SJCRH30 (cell line): ENCODE measurements at regions not wholly inside any gene's neighbourhood (a gene's known extent, or its start where the extent isn't known, plus 50 kb on each side); places are given as distances from the start of the nearest gene placed in this dataset.

Experiments used
- DNase-seq, 2 experiments: peaks; one replicate each; pipeline ENCODE4 v3.0.0-alpha.2; 2015 to 2020
- H3K27ac ChIP-seq: fragments of 250-450 bp; sonication (Bioruptor Pico); 2 replicates; pipeline ENCODE4 v1.5.1; 2020; ENCODE audit warnings: mild to moderate bottlenecking, moderate library complexity
- H3K27me3 ChIP-seq: fragments of 250-450 bp; sonication (Bioruptor Pico); 2 replicates; pipeline ENCODE4 v1.5.1; 2020; ENCODE audit warnings: mild to moderate bottlenecking, moderate library complexity
- H3K36me3 ChIP-seq: fragments of 250-450 bp; sonication (Bioruptor Pico); 2 replicates; pipeline ENCODE4 v1.5.1; 2020; ENCODE audit warnings: mild to moderate bottlenecking, moderate library complexity
- H3K4me1 ChIP-seq: fragments of 250-450 bp; sonication (Bioruptor Pico); 2 replicates; pipeline ENCODE4 v1.5.1; 2020; ENCODE audit warnings: mild to moderate bottlenecking, moderate library complexity
- H3K4me3 ChIP-seq: fragments of 250-450 bp; sonication (Bioruptor Pico); 2 replicates; pipeline ENCODE4 v1.5.1; 2020; ENCODE audit warnings: mild to moderate bottlenecking, moderate library complexity
- H3K9me3 ChIP-seq: fragments of 250-450 bp; sonication (Bioruptor Pico); replicated peaks from 2 replicates; pipeline ENCODE4 v1.5.1; 2020; ENCODE audit warnings: mild to moderate bottlenecking, moderate library complexity

GRCh38 chr16:63980763-63981162 is 1141.1 kb downstream of the CDH11 start:
- no peak overlapping the region for H3K27ac ChIP-seq
- DNase-seq, result no peak
- no peaks in the 10 kb centered on the region for H3K36me3 ChIP-seq

GRCh38 chr16:63978240-63978639 is 1143.6 kb downstream of the CDH11 start:
- Histone ChIP-seq H3K27me3 (no peaks in the 10 kb centered on the region), H3K36me3 (no peaks in the 10 kb centered on the region), H3K4me3 (no peak overlapping the region), H3K9me3 (0 out of 2 replicates have a peak, but pooled peaks cover 3% of the 10 kb centered on the region), H3K27ac (no peak overlapping the region), H3K4me1 (no peaks in the 10 kb centered on the region)
- DNase-seq, result no peak

More at GRCh38 chr16:63980763-63981162, 1141.1 kb downstream of the CDH11 start:
- no peak overlapping the region for H3K4me3 ChIP-seq
- no peaks in the 10 kb centered on the region for H3K27me3 ChIP-seq
- no peaks in the 10 kb centered on the region for H3K4me1 ChIP-seq
- 0 out of 2 replicates have a peak, but pooled peaks cover 3% of the 10 kb centered on the region for H3K9me3 ChIP-seq

- no peaks in the 10 kb centered on the region for H3K36me3 ChIP-seq
- H3K4me3 ChIP-seq, result no peak overlapping the region
- no peak overlapping the region for H3K27ac ChIP-seq
- no peaks in the 10 kb centered on the region for H3K4me1 ChIP-seq
- H3K9me3 ChIP-seq, result 0 out of 2 replicates have a peak, but pooled peaks cover 3% of the 10 kb centered on the region
- DNase-seq, result no peak
- no peaks in the 10 kb centered on the region; the same call in 1 of the 2 replicates for H3K27me3 ChIP-seq
Measured at GRCh38 chr16:63976345-63976744, 1145.5 kb downstream of the CDH11 start.

- no peaks in the 10 kb centered on the region for H3K4me1 ChIP-seq
- H3K4me3 ChIP-seq, result no peak overlapping the region
- no peaks in the 10 kb centered on the region for H3K36me3 ChIP-seq
- H3K9me3 ChIP-seq, result 0 out of 2 replicates have a peak, but pooled peaks cover 3% of the 10 kb centered on the region
- no peak overlapping the region for H3K27ac ChIP-seq
- H3K27me3 ChIP-seq, result peaks cover 3% of the 10 kb centered on the region; the same call in 1 of the 2 replicates
- DNase-seq, result no peak
Measured at GRCh38 chr16:63975669-63976068, 1146.2 kb downstream of the CDH11 start.

GRCh38 chr16:63967966-63968365 is 1153.9 kb downstream of the CDH11 start:
- Histone ChIP-seq H3K9me3 (no peaks in the 10 kb centered on the region), H3K36me3 (no peaks in the 10 kb centered on the region), H3K4me3 (no peak overlapping the region), H3K27me3 (peaks cover 3% of the 10 kb centered on the region; the same call in 1 of the 2 replicates), H3K27ac (no peak overlapping the region), H3K4me1 (no peaks in the 10 kb centered on the region)
- DNase-seq, result no peak

- H3K9me3 ChIP-seq, result no peaks in the 10 kb centered on the region
- no peaks in the 10 kb centered on the region for H3K27me3 ChIP-seq
- H3K4me1 ChIP-seq, result no peaks in the 10 kb centered on the region
- no peaks in the 10 kb centered on the region for H3K36me3 ChIP-seq
- no peak overlapping the region for H3K27ac ChIP-seq
- no peak overlapping the region for H3K4me3 ChIP-seq
- no peak for DNase-seq
Measured at GRCh38 chr16:63960321-63960720, 1161.5 kb downstream of the CDH11 start.

- DNase-seq, result no peak
- Histone ChIP-seq H3K9me3 (no peaks in the 10 kb centered on the region), H3K27ac (no peak overlapping the region), H3K4me1 (no peaks in the 10 kb centered on the region), H3K4me3 (no peak overlapping the region), H3K27me3 (no peaks in the 10 kb centered on the region), H3K36me3 (no peaks in the 10 kb centered on the region)
Measured at GRCh38 chr16:63947022-63947421, 1174.8 kb downstream of the CDH11 start.

GRCh38 chr16:63945806-63946205 is 1176.1 kb downstream of the CDH11 start:
- Histone ChIP-seq H3K4me1 (no peaks in the 10 kb centered on the region), H3K4me3 (no peak overlapping the region), H3K27ac (no peak overlapping the region), H3K36me3 (no peaks in the 10 kb centered on the region), H3K9me3 (no peaks in the 10 kb centered on the region), H3K27me3 (no peaks in the 10 kb centered on the region)
- no peak for DNase-seq

GRCh38 chr16:63943566-63943965 is 1178.3 kb downstream of the CDH11 start:
- Histone ChIP-seq H3K4me1 (no peaks in the 10 kb centered on the region), H3K27ac (no peak overlapping the region), H3K36me3 (no peaks in the 10 kb centered on the region), H3K4me3 (no peak overlapping the region), H3K27me3 (no peaks in the 10 kb centered on the region), H3K9me3 (no peaks in the 10 kb centered on the region)
- DNase-seq, result no peak

- no peak for DNase-seq
- no peaks in the 10 kb centered on the region for H3K36me3 ChIP-seq
- H3K4me1 ChIP-seq, result no peaks in the 10 kb centered on the region
- no peaks in the 10 kb centered on the region for H3K9me3 ChIP-seq
- no peaks in the 10 kb centered on the region for H3K27me3 ChIP-seq
- no peak overlapping the region for H3K27ac ChIP-seq
- no peak overlapping the region for H3K4me3 ChIP-seq
Measured at GRCh38 chr16:63938661-63939060, 1183.2 kb downstream of the CDH11 start.

GRCh38 chr16:63933841-63934240 is 1188.0 kb downstream of the CDH11 start:
- no peaks in the 10 kb centered on the region for H3K4me1 ChIP-seq
- H3K27ac ChIP-seq, result no peak overlapping the region
- no peak for DNase-seq
- H3K4me3 ChIP-seq, result no peak overlapping the region
- H3K9me3 ChIP-seq, result no peaks in the 10 kb centered on the region
- no peaks in the 10 kb centered on the region for H3K36me3 ChIP-seq
- H3K27me3 ChIP-seq, result no peaks in the 10 kb centered on the region

- H3K36me3 ChIP-seq, result no peaks in the 10 kb centered on the region
- H3K4me1 ChIP-seq, result no peaks in the 10 kb centered on the region
- no peaks in the 10 kb centered on the region for H3K27me3 ChIP-seq
- H3K9me3 ChIP-seq, result no peaks in the 10 kb centered on the region
- H3K27ac ChIP-seq, result no peak overlapping the region
- H3K4me3 ChIP-seq, result no peak overlapping the region
- no peak for DNase-seq
Measured at GRCh38 chr16:63928421-63928820, 1193.4 kb downstream of the CDH11 start.

GRCh38 chr16:63925221-63925620 is 1196.6 kb downstream of the CDH11 start:
- Histone ChIP-seq H3K9me3 (no peaks in the 10 kb centered on the region), H3K27ac (no peak overlapping the region), H3K4me3 (no peak overlapping the region), H3K36me3 (no peaks in the 10 kb centered on the region), H3K4me1 (no peaks in the 10 kb centered on the region), H3K27me3 (no peaks in the 10 kb centered on the region)
- no peak for DNase-seq

- H3K4me1 ChIP-seq, result no peaks in the 10 kb centered on the region
- DNase-seq, result no peak
- no peaks in the 10 kb centered on the region for H3K9me3 ChIP-seq
- H3K4me3 ChIP-seq, result no peak overlapping the region
- H3K36me3 ChIP-seq, result no peaks in the 10 kb centered on the region
- H3K27me3 ChIP-seq, result no peaks in the 10 kb centered on the region
- no peak overlapping the region for H3K27ac ChIP-seq
Measured at GRCh38 chr16:63922560-63922959, 1199.3 kb downstream of the CDH11 start.

- Histone ChIP-seq H3K36me3 (no peaks in the 10 kb centered on the region), H3K27ac (no peak overlapping the region), H3K4me1 (no peaks in the 10 kb centered on the region), H3K9me3 (no peaks in the 10 kb centered on the region), H3K27me3 (no peaks in the 10 kb centered on the region), H3K4me3 (no peak overlapping the region)
- peak in 1 of 2 experiments; percentile 10 for DNase-seq
Measured at GRCh38 chr16:63921737-63922295, 1200.0 kb downstream of the CDH11 start.

GRCh38 chr16:63913290-63913689 is 1208.6 kb downstream of the CDH11 start:
- no peaks in the 10 kb centered on the region for H3K27me3 ChIP-seq
- no peak for DNase-seq
- no peaks in the 10 kb centered on the region for H3K9me3 ChIP-seq
- H3K4me1 ChIP-seq, result no peaks in the 10 kb centered on the region
- H3K27ac ChIP-seq, result no peak overlapping the region
- H3K36me3 ChIP-seq, result no peaks in the 10 kb centered on the region
- H3K4me3 ChIP-seq, result no peak overlapping the region
